Testis (tissue), 2 donors: ENCODE measurements at regions not wholly inside any gene's neighbourhood (a gene's known extent, or its start where the extent isn't known, plus 50 kb on each side); places are given as distances from the start of the nearest gene placed in this dataset.

ENCODE experiments used
- DNase-seq: peaks from one replicate; pipeline ENCODE4 v3.0.0-alpha.2; 2019
- H3K27ac ChIP-seq, 2 donors: fragments of 200-600 bp; sonication (generic); one replicate each; pipeline ENCODE4 v1.5.1; 2019
- H3K27me3 ChIP-seq: fragments of 200-600 bp; sonication (generic); one replicate; pipeline ENCODE4 v1.5.1; 2019
- H3K36me3 ChIP-seq: fragments of 200-600 bp; sonication (generic); one replicate; pipeline ENCODE4 v1.5.1; 2017; ENCODE audit warnings: low read depth; ENCODE audit errors: missing control alignments
- H3K4me1 ChIP-seq: fragments of 200-600 bp; sonication (generic); one replicate; pipeline ENCODE4 v1.5.1; 2019
- H3K4me3 ChIP-seq, 2 donors: fragments of 200-600 bp; sonication (generic); one replicate each; pipeline ENCODE4 v1.5.1; 2017 to 2019
- H3K9me3 ChIP-seq: fragments of 200-600 bp; sonication (generic); one replicate; pipeline ENCODE4 v1.5.1; 2017
- CTCF ChIP-seq, 3 experiments: fragments of 450-650 bp in 2 of 3; fragments of 200-600 bp in 1 of 3; sonication (generic) in 1 of 3; IDR thresholded peaks; one replicate each; pipeline ENCODE4 v1.5.1; 2016 to 2019; ENCODE audit warnings: antibody characterized with exemption in 3 of 3, mild to moderate bottlenecking in 2 of 3, moderate library complexity in 1 of 3
- POLR2A ChIP-seq: fragments of 450-650 bp; IDR thresholded peaks from one replicate; pipeline ENCODE4 v1.6.1; 2017; ENCODE audit warnings: antibody characterized with exemption, mild to moderate bottlenecking, moderate library complexity
- WGBS, 2 donors: methylation state at CpG; one replicate each; pipeline ENCODE4 v1.1.5; 2018; 5-methylcytosine and 5-hydroxymethylcytosine counted together
- intact Hi-C: fragments of 100-400 bp; cut with DNase I; formaldehyde crosslinking; loops from one replicate; pipeline ENCODE4 v1.15.1; 2023; ENCODE audit warnings: low total_unique reads

- intact Hi-C loops = no loop called here
- no peak for DNase-seq
- no peaks in the 10 kb centered on the region for H3K9me3 ChIP-seq
- no peak overlapping the region for H3K4me3 ChIP-seq
- no peak overlapping the region for H3K27ac ChIP-seq
- WGBS, 2 donors = 86 to 92% methylated on average over 5 of the region's 5 CpGs
- no peaks in the 10 kb centered on the region for H3K4me1 ChIP-seq
- no peak for TF ChIP-seq POLR2A
- TF ChIP-seq CTCF (IDR thresholded peaks at IDR 0.05) = no peak
- H3K27me3 ChIP-seq = no peaks in the 10 kb centered on the region
- no peaks in the 10 kb centered on the region for H3K36me3 ChIP-seq
Observed at GRCh38 chr7:33726582-33726981, 178.8 kb upstream of the BMPER start.

GRCh38 chr7:33727315-33727714 is 178.0 kb upstream of the BMPER start:
- Histone ChIP-seq H3K27me3 (no peaks in the 10 kb centered on the region), H3K9me3 (no peaks in the 10 kb centered on the region), H3K4me1 (no peaks in the 10 kb centered on the region), H3K36me3 (no peaks in the 10 kb centered on the region), H3K27ac (no peak overlapping the region), H3K4me3 (no peak overlapping the region)
- no peak for DNase-seq
- intact Hi-C loops = no loop called here
- TF ChIP-seq CTCF (IDR thresholded peaks at IDR 0.05) = no peak
- no peak for TF ChIP-seq POLR2A
- WGBS, 2 donors = 86 to 100% methylated on average over 3 to 11 of the region's 11 CpGs

GRCh38 chr7:33728873-33729551 is 176.3 kb upstream of the BMPER start:
- H3K36me3 ChIP-seq = no peaks in the 10 kb centered on the region
- DNase-seq = no peak
- 90% methylated on average over 16 of the region's 16 CpGs for WGBS, 2 donors
- no peaks in the 10 kb centered on the region for H3K9me3 ChIP-seq
- no peak overlapping the region for H3K4me3 ChIP-seq
- intact Hi-C loops = no loop called here
- H3K4me1 ChIP-seq = no peaks in the 10 kb centered on the region
- TF ChIP-seq CTCF (IDR thresholded peaks at IDR 0.05) (no peak), POLR2A (no peak)
- no peaks in the 10 kb centered on the region for H3K27me3 ChIP-seq
- H3K27ac ChIP-seq = no peak overlapping the region

- Histone ChIP-seq H3K36me3 (no peaks in the 10 kb centered on the region), H3K4me1 (no peaks in the 10 kb centered on the region), H3K27ac (no peak overlapping the region), H3K9me3 (no peaks in the 10 kb centered on the region), H3K4me3 (no peak overlapping the region), H3K27me3 (no peaks in the 10 kb centered on the region)
- no peak for TF ChIP-seq POLR2A
- WGBS, 2 donors = 82 to 95% methylated on average over 3 of the region's 3 CpGs
- intact Hi-C loops = no loop called here
- DNase-seq = no peak
Observed at GRCh38 chr7:33729726-33730125, 175.6 kb upstream of the BMPER start.

- Histone ChIP-seq H3K4me3 (no peak overlapping the region), H3K4me1 (no peaks in the 10 kb centered on the region), H3K27ac (no peak overlapping the region), H3K36me3 (no peaks in the 10 kb centered on the region), H3K9me3 (no peaks in the 10 kb centered on the region), H3K27me3 (no peaks in the 10 kb centered on the region)
- WGBS, 2 donors = 82 to 91% methylated on average over 4 of the region's 4 CpGs
- no peak for DNase-seq
- TF ChIP-seq CTCF (IDR thresholded peaks at IDR 0.05) = no peak
- TF ChIP-seq POLR2A = no peak
- intact Hi-C loops = no loop called here
Observed at GRCh38 chr7:33730958-33731357, 174.4 kb upstream of the BMPER start.
